IMR-90 (cell line): ENCODE measurements at regions not wholly inside any gene's neighbourhood (a gene's known extent, or its start where the extent isn't known, plus 50 kb on each side); places are given as distances from the start of the nearest gene placed in this dataset.

Experiments used
- ATAC-seq: fragments of 200-7000 bp; cut with Tn5 transposase; 2 replicates; pipeline ENCODE4 v1.9.1; 2020; ENCODE audit warnings: low read depth, mild to moderate bottlenecking, moderate library complexity
- BruUV-seq: library from RNA; stranded (reverse); fragments of 400-500 nt; replicated peaks from 2 replicates; lab custom pipeline; 2021; lab: Mats Ljungman, UMichigan
- CTCF ChIA-PET: fragments of 300-600 bp; formaldehyde crosslinking; extraction: SDS; loops from one replicate; lab custom pipeline; 2021; ENCODE audit warnings: antibody characterized with exemption; lab: Yijun Ruan, JAX
- POLR2A ChIA-PET: fragments of 300-600 bp; sonication (Branson Sonifier 250); formaldehyde crosslinking; loops from one replicate; lab custom pipeline; 2022; ENCODE audit warnings: antibody characterized with exemption; ENCODE audit not compliant: unreplicated experiment; lab: Charles Lee
- DNase-seq: peaks from one replicate; pipeline ENCODE4 v3.0.0; 2013
- H2AFZ ChIP-seq: replicated peaks from 2 replicates; pipeline ENCODE3; 2013; ENCODE audit warnings: low read length, mild to moderate bottlenecking; ENCODE audit not compliant: poor library complexity
- H2AK5ac ChIP-seq: 2 replicates; pipeline ENCODE4 v1.6.1; 2013; ENCODE audit warnings: low read depth, low read length, inconsistent platforms
- H2AK9ac ChIP-seq: replicated peaks from 2 replicates; pipeline ENCODE3; 2013; ENCODE audit warnings: mild to moderate bottlenecking, low read depth, low read length, moderate library complexity; ENCODE audit not compliant: poor library complexity
- H2BK120ac ChIP-seq: 2 replicates; pipeline ENCODE4 v1.6.1; 2013; ENCODE audit warnings: low read depth, low read length, inconsistent platforms
- H2BK15ac ChIP-seq: 3 replicates; pipeline ENCODE4 v1.6.1; 2013; ENCODE audit warnings: low read depth, low read length, inconsistent platforms
- H2BK20ac ChIP-seq: 2 replicates; pipeline ENCODE4 v1.6.1; 2013; ENCODE audit warnings: low read depth, mild to moderate bottlenecking, inconsistent platforms, low read length, moderate library complexity
- H2BK5ac ChIP-seq: 2 replicates; pipeline ENCODE4 v1.6.1; 2013; ENCODE audit warnings: mild to moderate bottlenecking, low read depth, low read length, inconsistent platforms; ENCODE audit not compliant: poor library complexity, severe bottlenecking
- H3K14ac ChIP-seq: replicated peaks from 2 replicates; pipeline ENCODE4 v1.6.1; 2013; ENCODE audit warnings: low read depth, low read length, inconsistent platforms
- H3K18ac ChIP-seq: 2 replicates; pipeline ENCODE4 v1.6.1; 2013; ENCODE audit warnings: low read depth, low read length, control low read depth
- H3K23ac ChIP-seq: 2 replicates; pipeline ENCODE4 v1.6.1; 2013; ENCODE audit warnings: low read depth, low read length, inconsistent platforms
- H3K27ac ChIP-seq: 2 replicates; pipeline ENCODE4 v1.5.1; 2013; ENCODE audit warnings: mild to moderate bottlenecking, control low read depth, low read length; ENCODE audit not compliant: insufficient read depth
- H3K27me3 ChIP-seq: 2 replicates; pipeline ENCODE4 v1.6.1; 2013; ENCODE audit warnings: low read length; ENCODE audit not compliant: control insufficient read depth, insufficient read depth
- H3K36me3 ChIP-seq: 2 replicates; pipeline ENCODE4 v1.6.1; 2013; ENCODE audit warnings: low read length, mixed read lengths; ENCODE audit not compliant: control insufficient read depth, insufficient read depth
- H3K4ac ChIP-seq: 2 replicates; pipeline ENCODE4 v1.6.1; 2013; ENCODE audit warnings: low read depth, low read length, inconsistent platforms
- H3K4me1 ChIP-seq: 2 replicates; pipeline ENCODE4 v1.6.1; 2013; ENCODE audit warnings: low read length, mixed read lengths; ENCODE audit not compliant: control insufficient read depth, insufficient read depth
- H3K4me2 ChIP-seq: 2 replicates; pipeline ENCODE4 v1.6.1; 2013; ENCODE audit warnings: low read depth, mild to moderate bottlenecking, control low read depth, low read length, moderate library complexity
- H3K4me3 ChIP-seq: 2 replicates; pipeline ENCODE4 v1.5.1; 2013; ENCODE audit warnings: low read depth, mild to moderate bottlenecking, control low read depth, low read length, moderate library complexity; ENCODE audit not compliant: insufficient read depth
- H3K56ac ChIP-seq: 2 replicates; pipeline ENCODE4 v1.6.1; 2013; ENCODE audit warnings: low read length, inconsistent platforms; ENCODE audit not compliant: insufficient read depth; ENCODE audit errors: extremely low read depth
- H3K79me1 ChIP-seq, 2 experiments: 2 replicates each; pipeline ENCODE4 v1.6.1; 2013; ENCODE audit warnings: low read length in 2 of 2, inconsistent platforms in 1 of 2, low read depth in 1 of 2
- H3K9ac ChIP-seq: 2 replicates; pipeline ENCODE4 v1.6.1; 2013; ENCODE audit warnings: low read depth, low read length, control low read depth
- H3K9me1 ChIP-seq: 2 replicates; pipeline ENCODE4 v1.6.1; 2013; ENCODE audit warnings: low read length, inconsistent platforms; ENCODE audit not compliant: insufficient read depth
- H3K9me3 ChIP-seq: 2 replicates; pipeline ENCODE4 v1.6.1; 2013; ENCODE audit warnings: low read length; ENCODE audit not compliant: control insufficient read depth, insufficient read depth
- H4K20me1 ChIP-seq: 2 replicates; pipeline ENCODE4 v1.6.1; 2013; ENCODE audit warnings: low read length, inconsistent platforms; ENCODE audit not compliant: insufficient read depth
- H4K5ac ChIP-seq: 2 replicates; pipeline ENCODE4 v1.6.1; 2013; ENCODE audit warnings: mild to moderate bottlenecking, low read depth, low read length, control low read depth
- H4K8ac ChIP-seq, 2 experiments: 2 replicates each; pipeline ENCODE4 v1.6.1; 2013; ENCODE audit warnings: low read depth in 2 of 2, low read length in 2 of 2, control low read depth in 1 of 2, inconsistent platforms in 1 of 2
- H4K91ac ChIP-seq: 2 replicates; pipeline ENCODE4 v1.6.1; 2013; ENCODE audit warnings: low read depth, low read length, inconsistent platforms; ENCODE audit not compliant: insufficient read depth
- CHD1 ChIP-seq: IDR thresholded peaks from 2 replicates; pipeline ENCODE4 v1.6.1; 2012; ENCODE audit warnings: low read depth, low read length, improper control_type of control experiment
- FOS ChIP-seq: fragments of 150-350 bp; IDR thresholded peaks from 2 replicates; pipeline ENCODE4 v1.6.1; 2016; ENCODE audit warnings: low read depth, low read length
- MAFK ChIP-seq: IDR thresholded peaks from 2 replicates; pipeline ENCODE4 v1.6.1; 2012; ENCODE audit warnings: low read depth, low read length, improper control_type of control experiment
- MAZ ChIP-seq: IDR thresholded peaks from 2 replicates; pipeline ENCODE4 v1.6.1; 2012; ENCODE audit warnings: low read depth, mild to moderate bottlenecking, low read length, improper control_type of control experiment, moderate library complexity, borderline replicate concordance
- MXI1 ChIP-seq: IDR thresholded peaks from 2 replicates; pipeline ENCODE4 v1.6.1; 2012; ENCODE audit warnings: low read depth, mild to moderate bottlenecking, low read length, moderate library complexity, borderline replicate concordance
- NFE2L2 ChIP-seq: fragments of 150-350 bp; IDR thresholded peaks from 2 replicates; pipeline ENCODE4 v1.6.1; 2016; ENCODE audit warnings: low read depth, mild to moderate bottlenecking, low read length
- POLR2A ChIP-seq: IDR thresholded peaks from 2 replicates; pipeline ENCODE4 v1.6.1; 2012; ENCODE audit warnings: mild to moderate bottlenecking, low read depth, low read length
- RAD21 ChIP-seq: IDR thresholded peaks from 2 replicates; pipeline ENCODE4 v1.6.1; 2012; ENCODE audit warnings: low read length, improper control_type of control experiment
- RCOR1 ChIP-seq: IDR thresholded peaks from 2 replicates; pipeline ENCODE4 v1.6.1; 2012; ENCODE audit warnings: mild to moderate bottlenecking, low read length, improper control_type of control experiment; ENCODE audit not compliant: insufficient replicate concordance
- RFX5 ChIP-seq: IDR thresholded peaks from 2 replicates; pipeline ENCODE4 v1.8.0; 2012; ENCODE audit warnings: low read depth, mild to moderate bottlenecking, low read length, moderate library complexity
- SMC3 ChIP-seq: fragments of 150-350 bp; IDR thresholded peaks from 2 replicates; pipeline ENCODE4 v1.6.1; 2016; ENCODE audit warnings: low read depth, mild to moderate bottlenecking, antibody characterized with exemption, low read length, moderate library complexity
- WGBS, 2 experiments: methylation state at CpG; one replicate each; pipeline versions ENCODE4 v1.1.5 to v1.1.7; 2013; ENCODE audit warnings: missing lambda C conversion rate in 2 of 2; ENCODE audit not compliant: insufficient read length in 1 of 2; ENCODE audit errors: extremely low coverage in 2 of 2; 5-methylcytosine and 5-hydroxymethylcytosine counted together
- dilution Hi-C: fragments of 300-500 bp; cut with HindIII; formaldehyde crosslinking; loops from one replicate; pipeline ENCODE4 v1.14.3; 2018; ENCODE audit warnings: low sequenced_read_pairs; ENCODE audit not compliant: unreplicated experiment
- in situ Hi-C: fragments of 300-500 bp; cut with MboI; formaldehyde crosslinking; loops from 3 replicates; pipeline ENCODE4 v1.14.3; 2019; ENCODE audit warnings: low sequenced_read_pairs, inconsistent platforms, mixed read lengths
- intact Hi-C: fragments of 100-400 bp; cut with micrococcal nuclease; formaldehyde crosslinking; loops from 2 replicates; pipeline ENCODE4 v1.10.0; 2022
- TF ChIP-seq, protein P1 (sequence below): fragments of 150-350 bp; IDR thresholded peaks from 2 replicates; pipeline ENCODE4 v1.6.1; 2016; ENCODE audit warnings: low read depth, mild to moderate bottlenecking, low read length, moderate library complexity, borderline replicate concordance

DNA sequence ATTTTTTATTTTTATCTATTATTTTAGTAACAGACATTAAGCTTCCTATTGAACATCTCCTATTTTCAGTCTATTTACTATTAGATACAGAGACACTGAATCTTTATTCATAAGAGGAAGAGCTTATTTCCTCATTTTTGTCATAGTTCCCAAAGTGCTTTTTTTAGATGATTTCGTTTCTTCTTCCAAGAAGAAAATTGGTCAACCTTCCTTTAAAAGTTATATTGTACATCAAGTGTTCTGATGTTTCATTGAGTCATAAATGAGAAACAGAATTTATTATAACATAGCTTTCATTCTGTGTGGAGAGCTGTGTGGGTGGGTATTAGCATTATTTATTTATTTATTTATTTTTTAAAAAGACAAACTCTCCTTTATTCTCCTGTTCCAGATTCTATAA, 50.6 kb upstream of the BACH1 start:
- H2BK5ac ChIP-seq = no peak overlapping the region
- no peak overlapping the region for H2AK5ac ChIP-seq
- no peak overlapping the region for H3K14ac ChIP-seq
- no peak overlapping the region for H3K56ac ChIP-seq
- no peak overlapping the region for H4K91ac ChIP-seq
- no peak overlapping the region for H3K4me3 ChIP-seq
- H3K4me1 ChIP-seq = peaks cover 7% of the 10 kb centered on the region
- H2BK120ac ChIP-seq = no peak overlapping the region
- no peak overlapping the region for H3K27ac ChIP-seq
- CTCF ChIA-PET = no interaction called here
- H3K4me2 ChIP-seq = no peak overlapping the region
- no peak overlapping the region for H4K5ac ChIP-seq
- POLR2A ChIA-PET = no interaction called here
- dilution Hi-C loops (no loop called here), intact Hi-C loops (no loop called here), in situ Hi-C loops (no loop called here)
- H2BK20ac ChIP-seq = no peak overlapping the region
- H2BK15ac ChIP-seq = no peak overlapping the region
- no peak for TF ChIP-seq RAD21
- TF ChIP-seq MAFK = no peak
- no peak for TF ChIP-seq FOS
- no peak for TF ChIP-seq RCOR1
- no peak for TF ChIP-seq MAZ
- no peak for TF ChIP-seq POLR2A
- no peak for TF ChIP-seq SMC3
- no peak for TF ChIP-seq MXI1
- no peak for TF ChIP-seq RFX5
- TF ChIP-seq, protein P1, sequence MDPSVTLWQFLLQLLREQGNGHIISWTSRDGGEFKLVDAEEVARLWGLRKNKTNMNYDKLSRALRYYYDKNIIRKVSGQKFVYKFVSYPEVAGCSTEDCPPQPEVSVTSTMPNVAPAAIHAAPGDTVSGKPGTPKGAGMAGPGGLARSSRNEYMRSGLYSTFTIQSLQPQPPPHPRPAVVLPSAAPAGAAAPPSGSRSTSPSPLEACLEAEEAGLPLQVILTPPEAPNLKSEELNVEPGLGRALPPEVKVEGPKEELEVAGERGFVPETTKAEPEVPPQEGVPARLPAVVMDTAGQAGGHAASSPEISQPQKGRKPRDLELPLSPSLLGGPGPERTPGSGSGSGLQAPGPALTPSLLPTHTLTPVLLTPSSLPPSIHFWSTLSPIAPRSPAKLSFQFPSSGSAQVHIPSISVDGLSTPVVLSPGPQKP = no peak
- TF ChIP-seq CHD1 = no peak
- no peak for TF ChIP-seq NFE2L2
- no CpG with 5 or more reads among the region's 1 CpG for WGBS, 2 experiments
- no peaks in the 10 kb centered on the region for H3K27me3 ChIP-seq
- no peak overlapping the region for H3K23ac ChIP-seq
- DNase-seq = peak; percentile 35
- H3K9ac ChIP-seq = no peak overlapping the region
- no peak overlapping the region for H2AFZ ChIP-seq
- H3K4ac ChIP-seq = no peak overlapping the region
- no peak for ATAC-seq
- no peaks in the 10 kb centered on the region for H4K20me1 ChIP-seq
- H3K9me3 ChIP-seq = peaks cover 2% of the 10 kb centered on the region
- no TSS peak for BruUV-seq
- no peak overlapping the region for H4K8ac ChIP-seq
- H2AK9ac ChIP-seq = no peak overlapping the region
- no peak overlapping the region for H3K18ac ChIP-seq
- H3K79me1 ChIP-seq = 0 out of 4 replicates have a peak, but pooled peaks cover 0 to 3% of the 10 kb centered on the region in 2 experiments
- peaks cover 11% of the 10 kb centered on the region for H3K9me1 ChIP-seq
- H3K36me3 ChIP-seq = no peaks in the 10 kb centered on the region
